Vagina (tissue), 2 donors: ENCODE measurements at regions not wholly inside any gene's neighbourhood (a gene's known extent, or its start where the extent isn't known, plus 50 kb on each side); places are given as distances from the start of the nearest gene placed in this dataset.

Experiments used
- DNase-seq, 2 donors: peaks; one replicate each; pipeline ENCODE4 v3.0.0-alpha.2; 2017; ENCODE audit errors: extremely low spot score in 2 of 2
- H3K27ac ChIP-seq: fragments of 200-600 bp; sonication (generic); one replicate; pipeline ENCODE4 v1.5.1; 2019
- H3K27me3 ChIP-seq: fragments of 200-600 bp; sonication (generic); one replicate; pipeline ENCODE4 v1.5.1; 2019
- H3K36me3 ChIP-seq, 2 donors: fragments of 200-600 bp; sonication (generic); one replicate each; pipeline ENCODE4 v1.5.1; 2017 to 2019
- H3K4me1 ChIP-seq: fragments of 200-600 bp; sonication (generic); one replicate; pipeline ENCODE4 v1.5.1; 2019
- H3K4me3 ChIP-seq, 2 donors: fragments of 200-600 bp; sonication (generic); 1 replicate in 1 of 2; 2 replicates in 1 of 2; pipeline ENCODE4 v1.5.1; 2016 to 2019
- H3K9me3 ChIP-seq: fragments of 200-600 bp; sonication (generic); one replicate; pipeline ENCODE4 v1.5.1; 2019
- POLR2A ChIP-seq, 2 donors: fragments of 450-650 bp; IDR thresholded peaks; one replicate each; pipeline ENCODE4 v1.6.1; 2017; ENCODE audit warnings: antibody characterized with exemption in 2 of 2, mild to moderate bottlenecking in 2 of 2, moderate library complexity in 2 of 2
- POLR2AphosphoS5 ChIP-seq, 2 donors: sonication (generic); formaldehyde crosslinking; IDR thresholded peaks; one replicate each; pipeline ENCODE4 v1.9.0; 2017; ENCODE audit warnings: antibody characterized with exemption in 2 of 2, mild to moderate bottlenecking in 2 of 2, low read depth in 1 of 2; ENCODE audit not compliant: insufficient read depth in 1 of 2
- intact Hi-C: fragments of 100-400 bp; cut with DNase I; formaldehyde crosslinking; loops from one replicate; pipeline ENCODE4 v1.15.1; 2023
- TF ChIP-seq, protein P1 (sequence below), 3 experiments: fragments of 450-650 bp in 2 of 3; fragments of 200-600 bp in 1 of 3; sonication (generic) in 1 of 3; IDR thresholded peaks; one replicate each; pipeline ENCODE4 v1.5.1; 2017 to 2019; ENCODE audit warnings: antibody characterized with exemption in 3 of 3, mild to moderate bottlenecking in 2 of 3, moderate library complexity in 2 of 3

DNA sequence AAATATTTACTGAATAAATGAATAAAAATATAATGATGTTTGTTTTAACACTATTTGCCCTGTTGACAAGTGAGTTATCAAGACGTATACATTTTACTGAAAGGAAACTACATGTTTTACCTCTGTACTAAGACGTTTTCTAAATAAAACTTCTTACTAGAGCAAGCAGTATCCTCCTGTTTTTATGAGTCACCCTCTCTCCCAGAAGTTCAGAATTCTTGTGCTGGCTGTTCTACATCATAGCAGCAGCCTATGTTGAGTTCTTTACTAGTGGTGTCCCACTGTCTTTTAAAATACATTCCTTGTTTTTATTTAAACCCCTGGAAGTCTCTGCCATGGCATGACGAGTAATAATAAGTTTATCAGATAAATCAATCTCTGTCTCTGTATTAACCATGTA is 297.4 kb downstream of the CALCRL start:
- TF ChIP-seq, protein P1, sequence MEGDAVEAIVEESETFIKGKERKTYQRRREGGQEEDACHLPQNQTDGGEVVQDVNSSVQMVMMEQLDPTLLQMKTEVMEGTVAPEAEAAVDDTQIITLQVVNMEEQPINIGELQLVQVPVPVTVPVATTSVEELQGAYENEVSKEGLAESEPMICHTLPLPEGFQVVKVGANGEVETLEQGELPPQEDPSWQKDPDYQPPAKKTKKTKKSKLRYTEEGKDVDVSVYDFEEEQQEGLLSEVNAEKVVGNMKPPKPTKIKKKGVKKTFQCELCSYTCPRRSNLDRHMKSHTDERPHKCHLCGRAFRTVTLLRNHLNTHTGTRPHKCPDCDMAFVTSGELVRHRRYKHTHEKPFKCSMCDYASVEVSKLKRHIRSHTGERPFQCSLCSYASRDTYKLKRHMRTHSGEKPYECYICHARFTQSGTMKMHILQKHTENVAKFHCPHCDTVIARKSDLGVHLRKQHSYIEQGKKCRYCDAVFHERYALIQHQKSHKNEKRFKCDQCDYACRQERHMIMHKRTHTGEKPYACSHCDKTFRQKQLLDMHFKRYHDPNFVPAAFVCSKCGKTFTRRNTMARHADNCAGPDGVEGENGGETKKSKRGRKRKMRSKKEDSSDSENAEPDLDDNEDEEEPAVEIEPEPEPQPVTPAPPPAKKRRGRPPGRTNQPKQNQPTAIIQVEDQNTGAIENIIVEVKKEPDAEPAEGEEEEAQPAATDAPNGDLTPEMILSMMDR (IDR thresholded peaks at IDR 0.05): no peak
- TF ChIP-seq POLR2AphosphoS5 (IDR thresholded peaks at IDR 0.05; ENCODE audit: insufficient read depth in 1 of 2, low read depth in 1 of 2) (no peak), POLR2A (IDR thresholded peaks at IDR 0.05) (no peak)
- Histone ChIP-seq H3K4me1 (no peaks in the 10 kb centered on the region), H3K9me3 (no peaks in the 10 kb centered on the region), H3K4me3 (no peak overlapping the region), H3K36me3 (no peaks in the 10 kb centered on the region), H3K27ac (no peak overlapping the region), H3K27me3 (no peaks in the 10 kb centered on the region)
- intact Hi-C loops: no loop called here
- no peak for DNase-seq

DNA sequence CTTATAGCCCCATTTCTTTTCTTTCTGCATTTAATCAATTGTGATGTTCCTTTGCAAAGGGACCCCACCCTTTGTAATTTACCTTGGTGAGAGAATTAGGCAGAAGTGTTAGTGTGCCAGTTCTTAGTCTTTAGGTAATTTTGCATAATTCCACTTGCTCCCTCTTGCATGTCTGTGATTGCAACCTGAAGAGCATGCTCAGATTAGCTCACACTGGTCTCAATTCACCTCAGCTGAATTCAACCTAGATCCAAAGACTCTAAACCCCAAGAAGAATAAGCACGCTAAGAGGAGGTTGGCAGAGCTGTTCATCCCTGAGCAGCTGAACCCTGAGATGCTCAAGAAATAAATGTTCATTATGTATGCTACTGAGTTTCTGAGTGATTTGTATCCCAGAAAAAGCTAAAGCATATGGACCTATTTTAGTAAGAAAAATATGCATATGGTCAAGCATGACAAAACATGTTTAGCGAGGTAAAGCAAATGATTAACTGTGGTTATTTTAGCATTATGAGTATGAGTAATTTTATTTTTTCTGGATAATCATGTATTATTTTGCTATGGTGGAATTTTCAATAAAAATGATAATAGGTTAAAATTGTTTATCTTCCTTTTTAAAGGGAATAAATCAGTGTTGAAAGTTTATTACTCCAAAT is 299.2 kb upstream of the ZSWIM2 start:
- Histone ChIP-seq H3K27ac (no peak overlapping the region), H3K4me3 (no peak overlapping the region), H3K27me3 (no peaks in the 10 kb centered on the region), H3K36me3 (no peaks in the 10 kb centered on the region), H3K9me3 (no peaks in the 10 kb centered on the region), H3K4me1 (no peaks in the 10 kb centered on the region)
- DNase-seq: no peak
- no peak for TF ChIP-seq POLR2AphosphoS5 (IDR thresholded peaks at IDR 0.05; ENCODE audit: insufficient read depth in 1 of 2, low read depth in 1 of 2)
- TF ChIP-seq, protein P1 (IDR thresholded peaks at IDR 0.05): no peak
- no peak for TF ChIP-seq POLR2A (IDR thresholded peaks at IDR 0.05)
- intact Hi-C loops: no loop called here

DNA sequence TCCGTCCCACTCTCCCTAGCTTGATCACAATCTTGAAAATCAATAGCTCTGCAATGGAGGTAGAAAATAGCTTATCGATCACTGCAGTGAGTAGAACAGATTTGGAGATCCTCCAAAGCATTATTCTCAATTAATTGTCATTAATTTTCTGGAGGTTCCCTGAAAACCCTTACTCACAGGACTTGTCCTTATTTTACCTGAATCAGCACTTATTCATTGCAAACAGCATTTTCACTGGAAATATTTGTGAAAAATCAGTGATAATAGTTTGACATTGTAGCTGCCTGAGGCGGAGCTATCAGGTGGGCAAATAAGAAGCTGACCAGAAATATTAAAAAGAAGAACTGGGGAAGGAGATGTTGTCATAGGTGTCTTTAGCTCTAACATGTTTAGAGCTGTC is 294.6 kb upstream of the ZSWIM2 start:
- no peak for DNase-seq
- intact Hi-C loops: no loop called here
- TF ChIP-seq POLR2AphosphoS5 (IDR thresholded peaks at IDR 0.05; ENCODE audit: insufficient read depth in 1 of 2, low read depth in 1 of 2): no peak
- no peak for TF ChIP-seq POLR2A (IDR thresholded peaks at IDR 0.05)
- TF ChIP-seq, protein P1 (IDR thresholded peaks at IDR 0.05): no peak
- Histone ChIP-seq H3K9me3 (no peaks in the 10 kb centered on the region), H3K4me1 (no peaks in the 10 kb centered on the region), H3K36me3 (no peaks in the 10 kb centered on the region), H3K27me3 (no peaks in the 10 kb centered on the region), H3K4me3 (no peak overlapping the region), H3K27ac (no peak overlapping the region)

DNA sequence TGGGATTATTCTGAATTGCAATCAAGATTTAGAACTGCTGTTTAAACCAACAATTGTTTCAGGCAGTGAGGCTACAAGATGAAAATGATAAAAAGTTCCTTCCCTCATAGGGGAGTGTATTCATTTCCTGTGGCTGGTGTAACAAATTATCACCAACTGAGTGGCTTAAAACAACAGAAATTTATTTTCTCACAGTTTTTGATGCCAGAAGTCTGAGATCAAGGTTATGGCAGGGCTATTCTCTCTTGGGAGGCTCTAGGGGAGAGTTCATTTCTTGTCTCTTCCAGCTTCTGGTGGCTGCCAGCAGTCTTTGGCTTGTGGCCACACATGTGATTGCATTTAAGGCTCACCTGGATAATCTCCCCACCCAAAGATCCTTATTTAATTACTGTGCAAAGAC is 290.5 kb upstream of the ZSWIM2 start:
- intact Hi-C loops: no loop called here

DNA sequence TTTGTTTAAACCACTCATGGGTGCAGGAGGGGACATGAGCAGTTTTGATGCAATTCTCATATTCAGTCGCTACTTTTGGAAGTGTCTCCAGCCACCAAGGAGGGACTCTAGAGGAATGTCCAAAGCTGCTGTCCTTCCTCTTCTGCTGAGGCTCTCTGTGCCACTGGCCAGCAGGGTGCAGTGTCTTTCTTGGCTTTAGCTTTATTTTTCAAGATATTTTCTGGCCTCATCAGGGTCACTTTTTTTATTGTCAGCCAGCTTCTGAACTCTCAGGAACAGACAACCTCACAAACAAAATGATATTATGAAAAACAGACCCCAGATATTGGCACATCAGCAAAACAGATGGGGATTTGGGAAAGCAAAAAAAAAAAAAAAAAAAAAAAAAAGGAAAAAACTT is 289.3 kb upstream of the ZSWIM2 start:
- intact Hi-C loops: no loop called here
- H3K9me3 ChIP-seq: no peaks in the 10 kb centered on the region
- no peak overlapping the region for H3K27ac ChIP-seq
- TF ChIP-seq POLR2A (IDR thresholded peaks at IDR 0.05) (no peak), POLR2AphosphoS5 (IDR thresholded peaks at IDR 0.05; ENCODE audit: insufficient read depth in 1 of 2, low read depth in 1 of 2) (no peak)
- TF ChIP-seq, protein P1 (IDR thresholded peaks at IDR 0.05): no peak
- H3K27me3 ChIP-seq: no peaks in the 10 kb centered on the region
- H3K4me3 ChIP-seq: no peak overlapping the region
- no peaks in the 10 kb centered on the region for H3K4me1 ChIP-seq
- H3K36me3 ChIP-seq: no peaks in the 10 kb centered on the region
- DNase-seq: no peak

More for the DNA sequence above, 290.5 kb upstream of the ZSWIM2 start:
- Histone ChIP-seq H3K9me3 (no peaks in the 10 kb centered on the region), H3K36me3 (no peaks in the 10 kb centered on the region), H3K4me3 (no peak overlapping the region), H3K27ac (no peak overlapping the region), H3K4me1 (no peaks in the 10 kb centered on the region), H3K27me3 (no peaks in the 10 kb centered on the region)
- no peak for DNase-seq
- TF ChIP-seq, protein P1 (IDR thresholded peaks at IDR 0.05): no peak
- TF ChIP-seq POLR2AphosphoS5 (IDR thresholded peaks at IDR 0.05; ENCODE audit: insufficient read depth in 1 of 2, low read depth in 1 of 2) (no peak), POLR2A (IDR thresholded peaks at IDR 0.05) (no peak)
